NT2/D1 (cell line): ENCODE measurements at regions not wholly inside any gene's neighbourhood (a gene's known extent, or its start where the extent isn't known, plus 50 kb on each side); places are given as distances from the start of the nearest gene placed in this dataset.
"Not testable (repeated sequence)": the region's sequence is repeated elsewhere in the genome, so short reads cannot be mapped to it uniquely, and the experiment has no call there.

ENCODE experiments used
- DNase-seq: peaks from one replicate; pipeline ENCODE4 v3.0.0-alpha.2; 2011; ENCODE audit warnings: low read depth, low spot score
- H3K27me3 ChIP-seq: 2 replicates; pipeline ENCODE4 v1.6.0; 2011; ENCODE audit warnings: mild to moderate bottlenecking; ENCODE audit not compliant: insufficient read length, insufficient read depth
- H3K36me3 ChIP-seq: 2 replicates; pipeline ENCODE4 v1.6.1; 2011; ENCODE audit warnings: mild to moderate bottlenecking, low read length, mixed read lengths; ENCODE audit not compliant: insufficient read depth, insufficient read length
- H3K4me1 ChIP-seq: 2 replicates; pipeline ENCODE4 v1.5.1; 2011; ENCODE audit not compliant: insufficient read depth, insufficient read length
- H3K4me3 ChIP-seq: 2 replicates; pipeline ENCODE4 v1.5.1; 2011; ENCODE audit warnings: low read depth; ENCODE audit not compliant: insufficient read length
- H3K9ac ChIP-seq: 2 replicates; pipeline ENCODE4 v1.6.0; 2011; ENCODE audit warnings: low read depth; ENCODE audit not compliant: insufficient read length
- H3K9me3 ChIP-seq: 2 replicates; pipeline ENCODE4 v1.5.1; 2011; ENCODE audit warnings: mild to moderate bottlenecking, low read length; ENCODE audit not compliant: insufficient read depth
- SUZ12 ChIP-seq: IDR thresholded peaks from 2 replicates; pipeline ENCODE4 v1.6.1; 2011; ENCODE audit not compliant: insufficient read length, insufficient read depth; ENCODE audit errors: extremely low read depth
- YY1 ChIP-seq: IDR thresholded peaks from 2 replicates; pipeline ENCODE4 v1.6.1; 2011; ENCODE audit not compliant: insufficient read length, insufficient read depth
- ZNF274 ChIP-seq: IDR thresholded peaks from 2 replicates; pipeline ENCODE4 v1.6.1; 2011; ENCODE audit warnings: mild to moderate bottlenecking, low read depth, low read length

GRCh38 chr9:99647604-99648003 is 174.1 kb upstream of the NR4A3 start:
- no peaks in the 10 kb centered on the region for H3K27me3 ChIP-seq
- H3K9me3 ChIP-seq = 0 out of 2 replicates have a peak, but pooled peaks cover 4% of the 10 kb centered on the region
- H3K4me3 ChIP-seq = no peak overlapping the region
- no peaks in the 10 kb centered on the region for H3K36me3 ChIP-seq
- no peak for DNase-seq
- no peaks in the 10 kb centered on the region for H3K4me1 ChIP-seq
- TF ChIP-seq ZNF274 = no peak
- TF ChIP-seq YY1 = no peak
- no peak for TF ChIP-seq SUZ12
- no peak overlapping the region for H3K9ac ChIP-seq

- Histone ChIP-seq H3K9me3 (0 out of 2 replicates have a peak, but pooled peaks cover 4% of the 10 kb centered on the region), H3K4me3 (no peak overlapping the region), H3K4me1 (no peaks in the 10 kb centered on the region), H3K9ac (no peak overlapping the region), H3K36me3 (no peaks in the 10 kb centered on the region), H3K27me3 (no peaks in the 10 kb centered on the region)
- DNase-seq = no peak
- TF ChIP-seq ZNF274 (no peak), SUZ12 (no peak), YY1 (no peak)
Observed at GRCh38 chr9:99650187-99650874, 171.4 kb upstream of the NR4A3 start.

GRCh38 chr9:99660191-99660636 is 161.5 kb upstream of the NR4A3 start:
- Histone ChIP-seq H3K27me3 (no peaks in the 10 kb centered on the region), H3K9ac (no peak overlapping the region), H3K9me3 (0 out of 2 replicates have a peak, but pooled peaks cover 1% of the 10 kb centered on the region), H3K4me1 (no peaks in the 10 kb centered on the region), H3K4me3 (no peak overlapping the region), H3K36me3 (no peaks in the 10 kb centered on the region)
- no peak for TF ChIP-seq YY1
- TF ChIP-seq ZNF274 = no peak
- no peak for TF ChIP-seq SUZ12
- no peak for DNase-seq

- Histone ChIP-seq H3K27me3 (no peaks in the 10 kb centered on the region), H3K4me3 (no peak overlapping the region), H3K4me1 (no peaks in the 10 kb centered on the region), H3K9ac (no peak overlapping the region), H3K9me3 (peaks cover 11% of the 10 kb centered on the region), H3K36me3 (no peaks in the 10 kb centered on the region)
- TF ChIP-seq SUZ12 = no peak
- no peak for TF ChIP-seq ZNF274
- no peak for TF ChIP-seq YY1
- no peak for DNase-seq
Observed at GRCh38 chr9:99663297-99663696, 158.4 kb upstream of the NR4A3 start.

- Histone ChIP-seq H3K9ac (no peak overlapping the region), H3K36me3 (no peaks in the 10 kb centered on the region), H3K4me1 (no peaks in the 10 kb centered on the region), H3K9me3 (peaks cover 17% of the 10 kb centered on the region), H3K27me3 (no peaks in the 10 kb centered on the region), H3K4me3 (no peak overlapping the region)
- TF ChIP-seq ZNF274 (no peak), YY1 (no peak), SUZ12 (no peak)
- DNase-seq = no peak
Observed at GRCh38 chr9:99663856-99664255, 157.8 kb upstream of the NR4A3 start.

- H3K9ac ChIP-seq = no peak overlapping the region
- DNase-seq = no peak
- peaks cover 25% of the 10 kb centered on the region for H3K9me3 ChIP-seq
- no peak for TF ChIP-seq ZNF274
- TF ChIP-seq YY1 = no peak
- no peak for TF ChIP-seq SUZ12
- H3K4me3 ChIP-seq = no peak overlapping the region
- no peaks in the 10 kb centered on the region for H3K27me3 ChIP-seq
- H3K36me3 ChIP-seq = no peaks in the 10 kb centered on the region
- H3K4me1 ChIP-seq = no peaks in the 10 kb centered on the region
Observed at GRCh38 chr9:99666571-99666970, 155.1 kb upstream of the NR4A3 start.

GRCh38 chr9:99670886-99671285 is 150.8 kb upstream of the NR4A3 start:
- not testable (repeated sequence) for H3K4me1 ChIP-seq, H3K27me3 ChIP-seq, DNase-seq, H3K36me3 ChIP-seq, H3K9ac ChIP-seq
- H3K4me3 ChIP-seq = peak overlapping the region; percentile 30
- peaks cover 28% of the 10 kb centered on the region for H3K9me3 ChIP-seq

DNA sequence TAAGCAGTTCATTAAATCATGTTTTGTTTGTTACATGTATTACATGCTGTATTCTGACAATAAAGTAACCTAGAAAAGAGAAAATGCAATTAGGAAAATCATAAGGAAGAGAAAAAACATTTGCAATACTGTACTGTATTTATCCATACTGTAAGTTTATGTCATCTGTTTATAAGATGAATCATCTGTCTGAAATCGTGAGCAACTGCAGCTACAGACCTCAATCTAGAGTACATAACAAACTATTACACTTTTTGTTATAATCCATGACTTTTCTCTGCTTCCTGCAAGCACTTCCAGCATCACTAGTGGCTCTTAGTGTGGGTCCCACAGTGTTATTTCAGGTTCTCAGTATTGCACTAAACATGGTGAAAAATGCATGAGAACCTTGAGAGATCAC is 144.4 kb upstream of the NR4A3 start:
- Histone ChIP-seq H3K9ac (no peak overlapping the region), H3K4me3 (no peak overlapping the region), H3K4me1 (no peaks in the 10 kb centered on the region), H3K27me3 (no peaks in the 10 kb centered on the region), H3K9me3 (peaks cover 55% of the 10 kb centered on the region), H3K36me3 (no peaks in the 10 kb centered on the region)
- DNase-seq = no peak
- TF ChIP-seq SUZ12 (no peak), ZNF274 (no peak), YY1 (no peak)
